GM19452 (cell line): ENCODE measurements at regions not wholly inside any gene's neighbourhood (a gene's known extent, or its start where the extent isn't known, plus 50 kb on each side); places are given as distances from the start of the nearest gene placed in this dataset.
"Not testable (repeated sequence)": the region's sequence is repeated elsewhere in the genome, so short reads cannot be mapped to it uniquely, and the experiment has no call there.

ENCODE experiments used
- ATAC-seq: cut with Tn5 transposase; IDR thresholded peaks from one replicate; pipeline ENCODE4 v1.9.1; 2021; ENCODE audit not compliant: unreplicated experiment

- no peak for ATAC-seq
Observed at GRCh38 chr10:123375097-123375496, 220.9 kb downstream of the BUB3 start.

GRCh38 chr10:123375738-123376137 lies 221.5 kb downstream of the BUB3 start:
- ATAC-seq, result no peak

DNA sequence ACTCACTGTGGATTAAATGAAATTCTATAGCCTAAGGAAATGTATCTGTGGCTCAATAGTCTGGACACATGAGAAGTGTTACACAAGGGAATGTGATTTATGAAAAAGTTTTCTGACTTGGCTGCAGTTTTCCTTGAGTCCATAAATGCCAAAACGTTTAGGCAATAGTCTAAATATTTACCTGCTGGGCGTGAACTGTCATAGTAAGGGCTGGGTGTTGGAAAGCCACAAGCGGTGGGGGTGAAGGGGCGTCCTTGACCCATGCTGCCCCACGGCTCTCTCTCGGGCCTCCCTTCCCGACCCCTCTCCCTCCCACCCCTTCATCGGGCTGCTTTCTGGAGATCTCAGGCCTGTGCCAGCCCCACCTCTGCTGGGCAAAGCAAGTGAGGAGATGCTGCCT lies 223.7 kb downstream of the BUB3 start:
- no peak for ATAC-seq

GRCh38 chr10:123378302-123378701 lies 224.1 kb downstream of the BUB3 start:
- no peak for ATAC-seq

DNA sequence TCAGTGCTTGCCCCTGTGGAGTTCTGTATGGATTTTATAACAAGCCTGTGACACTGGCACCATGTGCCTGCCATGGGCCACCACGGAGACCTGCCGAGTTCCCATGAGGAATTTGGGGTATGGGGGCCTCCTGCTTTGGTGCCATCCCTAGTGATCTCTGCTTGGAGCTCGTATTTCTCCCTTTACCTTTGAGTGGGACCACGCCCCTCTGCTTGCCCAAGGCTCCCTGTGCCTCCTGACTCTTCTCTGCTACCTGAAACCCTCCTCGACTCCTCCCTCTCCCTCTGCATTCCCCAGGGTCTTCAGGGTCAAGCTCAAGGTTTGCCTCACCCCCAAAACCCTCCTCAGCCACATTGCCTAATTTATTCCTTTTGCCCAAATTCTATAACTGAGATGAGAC lies 225.0 kb downstream of the BUB3 start:
- ATAC-seq, result no peak

DNA sequence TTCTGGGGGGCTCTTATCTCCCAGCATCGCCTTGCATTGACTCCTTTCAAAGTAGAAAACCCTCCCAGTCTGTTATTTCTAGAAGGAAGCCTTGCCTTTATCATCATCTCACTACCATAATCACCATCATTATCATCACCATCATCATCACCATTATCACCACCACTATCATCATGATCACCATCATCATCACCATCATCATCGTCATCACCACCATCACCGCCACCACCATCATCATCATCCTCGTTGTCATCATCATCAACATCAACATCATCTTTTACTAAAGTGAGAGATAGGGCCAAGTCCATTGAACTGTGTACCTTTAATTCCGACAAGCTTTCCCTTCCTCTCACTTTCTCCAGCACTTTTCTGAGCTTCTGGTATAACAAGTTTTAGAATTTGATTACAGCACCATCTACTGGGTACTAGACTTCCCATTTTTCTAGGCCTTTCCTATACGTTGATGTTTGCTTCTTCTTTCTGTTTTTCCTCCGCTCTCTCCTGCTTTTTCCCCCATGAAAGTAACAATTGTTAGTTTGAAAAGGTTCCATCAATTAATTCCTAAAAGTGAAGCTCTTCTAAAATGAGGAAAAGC lies 226.4 kb downstream of the BUB3 start:
- no peak for ATAC-seq

DNA sequence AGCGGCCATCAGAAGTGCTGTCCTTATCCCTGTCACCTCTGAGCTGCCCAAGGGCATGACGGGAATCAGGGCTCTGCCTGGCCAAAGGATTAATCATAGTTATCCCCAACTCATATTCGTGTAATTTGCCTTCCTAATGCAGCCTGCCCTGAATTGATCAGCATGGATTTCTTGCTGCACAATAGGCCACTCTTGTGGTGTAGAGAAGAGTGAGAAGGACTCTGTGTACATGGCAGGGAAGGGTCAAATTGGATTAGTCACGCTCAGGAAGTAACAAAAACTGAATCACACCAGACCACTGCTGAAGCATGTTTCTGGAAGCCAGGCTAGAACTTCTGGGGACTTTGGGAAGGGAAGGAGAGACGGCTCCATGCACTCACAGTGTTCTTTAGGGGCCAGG lies 227.0 kb downstream of the BUB3 start:
- ATAC-seq, result no peak

GRCh38 chr10:123382491-123382890 lies 228.3 kb downstream of the BUB3 start:
- no peak for ATAC-seq

DNA sequence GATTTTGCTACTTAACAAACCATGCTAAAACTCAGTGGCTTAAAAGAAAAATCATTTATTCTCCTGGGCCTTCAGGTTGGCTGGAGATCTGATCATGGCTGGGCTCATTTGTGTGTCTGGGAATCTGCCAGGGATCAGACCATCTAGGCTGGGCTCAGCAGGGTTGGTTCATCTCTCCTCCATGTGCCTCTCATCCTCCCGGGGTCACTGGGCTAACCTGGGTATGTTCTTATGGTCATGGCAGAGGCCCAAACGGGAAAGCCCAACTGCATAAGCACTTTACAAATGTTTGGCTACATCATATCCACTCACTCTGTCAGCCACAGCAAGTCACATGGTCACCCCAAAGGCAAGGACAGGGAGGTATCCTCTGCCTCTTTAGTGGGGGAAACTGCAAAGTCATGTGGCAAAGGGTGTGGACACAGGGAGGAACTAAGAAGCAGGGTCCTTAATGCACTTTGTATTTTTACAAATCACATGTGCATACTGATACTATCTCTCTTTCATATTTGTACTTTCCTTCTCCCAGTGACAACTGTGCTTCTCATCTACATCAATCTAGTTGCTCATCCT lies 231.4 kb downstream of the BUB3 start:
- ATAC-seq, result no peak

DNA sequence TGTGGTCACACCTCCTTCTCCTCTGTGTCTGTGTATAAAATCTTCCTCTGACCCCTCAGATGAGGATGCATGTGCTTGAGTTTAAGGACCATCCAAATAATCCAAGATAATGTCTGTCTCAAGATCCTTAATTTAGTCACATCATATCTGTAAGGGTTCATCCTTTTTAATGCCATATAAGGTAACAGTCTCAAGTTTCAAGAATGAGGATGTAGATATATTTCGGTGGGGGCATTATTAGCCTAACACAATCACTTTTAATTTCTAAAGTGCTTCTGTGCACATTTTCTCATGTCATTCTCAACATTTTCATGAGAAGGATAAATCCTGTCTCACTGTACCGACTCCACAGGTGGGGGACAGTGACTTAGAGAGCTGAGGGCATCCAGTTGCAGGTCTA lies 235.3 kb downstream of the BUB3 start:
- no peak for ATAC-seq

GRCh38 chr10:123390332-123390731 lies 236.1 kb downstream of the BUB3 start:
- no peak for ATAC-seq

GRCh38 chr10:123390874-123391273 lies 236.7 kb downstream of the BUB3 start:
- ATAC-seq, result no peak

DNA sequence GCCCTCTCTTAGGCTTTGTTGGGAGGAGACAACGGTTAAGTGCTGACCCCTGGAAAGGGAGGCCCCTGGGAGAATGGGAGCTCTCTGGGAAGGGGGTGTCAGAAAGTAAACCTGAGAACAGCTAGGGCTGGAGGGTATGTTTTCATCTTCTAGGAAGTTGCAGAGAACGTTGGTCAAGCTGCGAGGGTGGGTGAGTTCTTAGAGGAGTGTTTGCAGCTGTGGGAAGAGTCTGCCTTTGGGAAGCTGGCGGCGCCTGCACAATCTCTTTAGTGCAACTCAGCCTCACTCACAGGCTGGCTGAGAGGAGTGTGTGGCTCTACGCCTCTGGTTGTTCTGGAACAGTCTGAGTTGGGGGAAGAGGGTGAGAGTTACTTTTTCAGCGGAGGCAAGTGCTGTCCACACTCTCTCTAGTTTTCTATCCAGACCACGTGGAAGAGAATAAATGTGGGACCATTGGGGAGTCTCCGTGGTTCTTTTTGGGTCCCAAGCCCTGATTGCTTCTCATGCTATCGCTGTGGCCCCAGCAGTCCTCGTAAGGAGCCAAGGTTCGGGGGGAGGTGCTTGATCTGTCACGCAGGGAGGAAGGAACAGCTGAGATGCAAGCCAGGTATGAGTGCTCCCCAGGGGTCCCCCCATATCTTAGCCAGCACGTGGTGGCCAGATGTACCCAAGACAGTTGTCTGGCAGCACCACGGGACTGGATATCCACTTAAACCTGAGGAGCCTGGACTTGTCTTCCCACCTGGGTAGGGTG lies 237.2 kb downstream of the BUB3 start:
- peak; percentile 24 for ATAC-seq

GRCh38 chr10:123392182-123392963 lies 238.2 kb downstream of the BUB3 start:
- peak; percentile 95 for ATAC-seq

GRCh38 chr10:123393170-123393569 lies 239.0 kb downstream of the BUB3 start:
- ATAC-seq, result no peak

GRCh38 chr10:123394382-123394781 lies 240.2 kb downstream of the BUB3 start:
- ATAC-seq, result no peak

DNA sequence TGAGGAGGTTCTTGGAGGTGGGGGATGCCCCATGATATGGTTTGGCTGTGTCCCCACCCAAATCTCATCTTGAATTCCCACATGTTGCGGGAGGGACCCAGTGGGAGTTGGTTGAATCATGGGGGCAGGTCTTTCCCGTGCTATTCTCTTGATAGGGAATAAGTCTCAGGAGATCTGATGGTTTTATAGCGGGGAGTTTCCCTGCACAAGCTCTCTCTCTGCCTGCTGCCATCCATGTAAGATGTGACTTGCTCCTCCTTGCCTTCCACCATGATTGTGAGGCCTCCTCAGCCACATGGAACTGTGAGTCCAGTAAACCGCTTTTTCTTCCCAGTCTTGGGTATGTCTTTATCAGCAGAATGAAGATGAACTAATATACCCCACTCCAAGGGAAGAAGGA lies 241.0 kb downstream of the BUB3 start:
- not testable (repeated sequence) for ATAC-seq

DNA sequence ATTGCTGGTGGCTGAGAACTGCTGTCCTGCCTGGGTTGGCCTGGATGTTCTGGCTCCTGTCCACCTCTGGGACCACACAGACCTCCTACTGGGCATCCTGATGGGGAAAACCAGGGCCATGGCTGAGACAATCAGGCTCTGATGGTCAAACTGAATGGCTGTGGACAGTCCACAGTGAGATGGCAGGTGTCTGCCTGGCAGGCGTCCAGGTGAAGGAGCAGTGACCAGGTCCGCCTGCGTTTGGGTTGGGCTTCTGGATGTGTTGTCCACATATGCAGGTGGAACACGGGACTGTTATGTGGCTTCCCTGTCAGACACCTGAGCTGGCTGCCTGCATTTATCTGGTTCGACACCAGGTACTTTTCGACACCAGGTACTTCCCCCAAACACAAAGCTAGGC lies 241.7 kb downstream of the BUB3 start:
- ATAC-seq, result no peak

- peak; percentile 76 for ATAC-seq
Observed at GRCh38 chr10:123398180-123398591, 244.0 kb downstream of the BUB3 start.

DNA sequence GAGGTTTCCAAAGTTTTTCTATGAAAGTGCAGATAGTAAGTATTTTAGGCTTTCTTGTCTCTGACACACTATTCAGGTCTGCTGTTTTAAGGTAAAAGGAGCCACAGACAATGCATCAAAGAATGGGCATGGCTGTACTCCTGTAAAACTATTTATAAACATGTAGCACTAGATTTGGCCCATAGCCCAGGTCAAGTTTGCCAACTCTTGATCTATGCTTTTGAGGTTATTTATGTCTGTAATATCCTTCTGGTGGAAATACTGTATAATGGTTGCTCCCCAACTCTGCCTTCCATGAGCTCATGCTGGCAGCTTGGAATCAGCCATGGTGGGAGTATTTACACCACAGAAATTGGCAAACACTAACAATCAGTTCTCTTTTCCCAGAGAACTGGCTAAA lies 244.6 kb downstream of the BUB3 start:
- ATAC-seq, result no peak

DNA sequence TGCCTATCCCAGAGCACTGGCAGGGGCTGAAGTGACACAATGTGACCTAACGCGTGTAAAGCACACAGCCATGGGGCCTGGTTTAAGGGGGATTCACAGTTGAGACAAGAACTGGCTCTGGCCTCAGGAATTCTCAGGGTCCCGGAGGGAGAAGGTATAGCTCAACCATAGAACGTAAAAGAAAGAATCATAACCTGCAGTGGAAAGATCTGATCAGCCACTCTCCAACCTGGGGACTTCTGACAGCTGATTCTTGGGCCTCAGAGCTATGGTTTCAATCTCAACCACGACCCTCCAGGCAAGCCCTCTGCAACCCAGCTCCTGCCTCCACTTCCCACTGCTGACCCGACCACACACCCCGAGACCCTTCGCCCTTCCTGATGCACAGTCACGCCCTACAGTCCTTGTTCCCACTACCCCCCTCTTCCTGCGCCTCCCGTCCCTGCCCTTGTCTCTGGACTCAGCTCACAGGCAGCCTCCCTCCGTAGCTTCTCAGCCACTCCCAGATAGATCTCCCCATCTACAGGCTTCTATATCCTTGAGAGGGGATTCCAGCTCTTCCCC lies 245.2 kb downstream of the BUB3 start:
- no peak for ATAC-seq
